ENCODE measurements at regions not wholly inside any gene's neighbourhood (a gene's known extent, or its start where the extent isn't known, plus 50 kb on each side); places are given as distances from the start of the nearest gene placed in this dataset.

- Histone ChIP-seq H3K9me2 (ENCODE audit: insufficient read depth) (no peaks in the 10 kb centered on the region), H3K27me3 (ENCODE audit: insufficient read depth, low read length) (no peaks in the 10 kb centered on the region), H3K79me2 (ENCODE audit: insufficient read depth, low read length) (no peaks in the 10 kb centered on the region), H3K4me2 (ENCODE audit: low read length) (no peak overlapping the region), H3K4me3 (replicated peaks in 1 of 2; ENCODE audit: low read depth in 1 of 2, low read length in 2 of 2) (no peak overlapping the region), H3K27ac (ENCODE audit: low read depth, low read length) (no peak overlapping the region), H3K4me1 (ENCODE audit: control insufficient read depth in 1 of 2, insufficient read depth in 2 of 2, low read length in 2 of 2) (no peaks in the 10 kb centered on the region), H4K20me1 (ENCODE audit: insufficient read depth) (no peaks in the 10 kb centered on the region), H3K9me3 (ENCODE audit: control insufficient read depth in 1 of 2, insufficient read depth in 1 of 2, low read depth in 1 of 2, low read length in 2 of 2) (no peaks in the 10 kb centered on the region), H3K9ac (ENCODE audit: low read length) (no peak overlapping the region), H3K36me3 (ENCODE audit: control insufficient read depth in 1 of 2, insufficient read depth in 2 of 2, low read length in 2 of 2) (no peaks in the 10 kb centered on the region), H2AFZ (ENCODE audit: low read depth, low read length, poor library complexity, severe bottlenecking) (no peak overlapping the region)
- ChIA-PET POLR2A (no interaction called here), RAD21 (ENCODE audit: low non-redundant PET in 1 of 2, low total read pairs in 2 of 2, uncharacterized antibody in 2 of 2, unreplicated experiment in 2 of 2) (no interaction called here), CTCF (no interaction called here)
- BruUV-seq (replicated peaks) = no TSS peak
- DNase-seq (ENCODE audit: low read depth, low spot score) (no peak), ATAC-seq (no peak)
- no peak for TF ChIP-seq MAX (IDR thresholded peaks at IDR 0.05)
- intact Hi-C loops (cut with micrococcal nuclease) = no loop called here
Measured at GRCh38 chr4:93981594-93981993, 153.0 kb downstream of the ATOH1 start.

GRCh38 chr4:93982255-93982654, 153.7 kb downstream of the ATOH1 start:
- H3K36me3 ChIP-seq (ENCODE audit: control insufficient read depth in 1 of 2, insufficient read depth in 2 of 2, low read length in 2 of 2) = no peaks in the 10 kb centered on the region
- H4K20me1 ChIP-seq (ENCODE audit: insufficient read depth) = no peaks in the 10 kb centered on the region
- no TSS peak for BruUV-seq (replicated peaks)
- H3K4me1 ChIP-seq (ENCODE audit: control insufficient read depth in 1 of 2, insufficient read depth in 2 of 2, low read length in 2 of 2) = no peaks in the 10 kb centered on the region
- H3K9ac ChIP-seq (ENCODE audit: low read length) = no peak overlapping the region
- intact Hi-C loops (cut with micrococcal nuclease) = no loop called here
- no peaks in the 10 kb centered on the region for H3K79me2 ChIP-seq (ENCODE audit: insufficient read depth, low read length)
- no peak for TF ChIP-seq TCF7L2 (IDR thresholded peaks at IDR 0.05; ENCODE audit: borderline replicate concordance, extremely low read depth, insufficient read depth, insufficient read length)
- no peak for TF ChIP-seq FOSL1 (IDR thresholded peaks at IDR 0.05; ENCODE audit: low read depth)
- TF ChIP-seq POLR2A (IDR thresholded peaks at IDR 0.05; ENCODE audit: borderline replicate concordance, extremely low read depth, insufficient read depth, insufficient read length) = no peak
- no peak for TF ChIP-seq ATF3 (IDR thresholded peaks at IDR 0.05)
- TF ChIP-seq SRF (IDR thresholded peaks at IDR 0.05; ENCODE audit: low read depth) = no peak
- no peak overlapping the region for H2AFZ ChIP-seq (ENCODE audit: low read depth, low read length, poor library complexity, severe bottlenecking)
- H3K4me2 ChIP-seq (ENCODE audit: low read length) = no peak overlapping the region
- no peak overlapping the region for H3K27ac ChIP-seq (ENCODE audit: low read depth, low read length)
- POLR2A ChIA-PET = no interaction called here
- RAD21 ChIA-PET (ENCODE audit: low non-redundant PET in 1 of 2, low total read pairs in 2 of 2, uncharacterized antibody in 2 of 2, unreplicated experiment in 2 of 2) = no interaction called here
- ATAC-seq (no peak), DNase-seq (ENCODE audit: low read depth, low spot score) (no peak)
- H3K4me3 ChIP-seq (replicated peaks in 1 of 2; ENCODE audit: low read depth in 1 of 2, low read length in 2 of 2) = no peak overlapping the region
- no peaks in the 10 kb centered on the region for H3K27me3 ChIP-seq (ENCODE audit: insufficient read depth, low read length)
- H3K9me3 ChIP-seq (ENCODE audit: control insufficient read depth in 1 of 2, insufficient read depth in 1 of 2, low read depth in 1 of 2, low read length in 2 of 2) = no peaks in the 10 kb centered on the region
- CTCF ChIA-PET = no interaction called here
- H3K9me2 ChIP-seq (ENCODE audit: insufficient read depth) = no peaks in the 10 kb centered on the region

Data from HCT116 (cell line).